ENCODE measurements at regions not wholly inside any gene's neighbourhood (a gene's known extent, or its start where the extent isn't known, plus 50 kb on each side); places are given as distances from the start of the nearest gene placed in this dataset.

DNA sequence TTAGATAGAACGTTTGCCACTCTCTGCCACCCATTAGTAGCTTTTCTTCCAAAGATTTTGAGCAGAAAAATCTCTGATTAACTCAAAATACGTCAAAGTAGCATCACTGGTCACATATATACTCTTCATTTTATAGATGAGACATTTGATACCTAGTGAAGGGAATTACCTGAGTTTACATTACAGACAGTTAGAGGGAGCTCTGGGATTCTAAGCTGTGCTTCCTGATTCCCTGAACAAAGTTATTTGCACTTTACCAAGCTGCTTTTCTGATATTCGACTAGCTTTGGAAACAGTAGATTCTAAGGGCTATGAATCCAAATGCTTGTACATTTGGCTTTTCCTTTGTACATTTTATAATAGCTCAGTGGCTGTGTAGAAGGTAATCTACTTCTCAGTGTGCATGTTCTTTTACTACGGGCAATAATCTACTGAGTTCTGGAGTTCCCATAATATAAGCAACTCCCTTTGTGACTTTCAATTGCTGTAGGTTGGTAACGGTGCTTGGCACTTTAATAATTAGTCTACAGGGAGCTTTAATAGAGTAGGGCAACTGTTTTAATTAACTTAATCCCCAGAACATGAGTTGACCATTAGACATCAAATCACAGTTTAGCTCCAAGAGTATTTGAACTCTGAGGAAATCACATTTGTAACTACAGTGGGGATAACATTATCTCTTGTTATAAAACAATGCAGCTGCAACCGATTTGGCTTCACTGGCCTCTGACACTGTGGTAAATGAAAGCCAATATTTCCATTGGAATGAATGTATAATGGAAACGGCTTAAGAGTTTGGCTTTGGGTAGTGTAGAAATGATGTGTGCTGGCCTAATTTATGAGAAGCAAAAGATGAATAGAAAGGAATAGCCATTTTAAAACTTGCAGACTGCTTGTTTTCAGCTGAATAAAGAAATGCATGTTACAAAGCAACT, 1602.4 kb downstream of the STIM2 start:
- FAIRE-seq (no peak), DNase-seq (ENCODE audit: low read depth, low spot score) (no peak), ATAC-seq (no peak)
- intact Hi-C loops (cut with micrococcal nuclease; ENCODE audit: unreplicated experiment), result no loop called here
- SMC1A ChIA-PET (ENCODE audit: uncharacterized antibody, unreplicated experiment), result interaction anchor here (0.7 to 2.8 kb wide), 7 partner anchors 10 to 237 kb away, joined by 3 to 13 read pairs (median 3); no protein-coding TSS in a partner anchor
- RAD21 ChIA-PET (ENCODE audit: unreplicated experiment), result interaction anchor here (0.9 kb wide), 1 partner anchor 77 kb away, joined by 3 read pairs; no protein-coding TSS in a partner anchor
- no peak for TF ChIP-seq SRF (IDR thresholded peaks at IDR 0.05; ENCODE audit: low read depth in 2 of 2, low read length in 2 of 2)
- Histone ChIP-seq H3K79me2 (ENCODE audit: control insufficient read depth, insufficient read depth, low read length) (no peaks in the 10 kb centered on the region), H3K27me3 (replicated peaks in 1 of 2; ENCODE audit: control insufficient read depth in 2 of 2, insufficient read depth in 2 of 2, low read length in 1 of 2) (no peaks in the 10 kb centered on the region), H3K27ac (ENCODE audit: control insufficient read depth, insufficient read depth) (no peak overlapping the region), H3K4me1 (ENCODE audit: control insufficient read depth, insufficient read depth, low read length) (no peaks in the 10 kb centered on the region), H3K9ac (ENCODE audit: control insufficient read depth, insufficient read depth, low read length) (no peak overlapping the region), H3K9me3 (replicated peaks; ENCODE audit: control insufficient read depth, insufficient read depth, low read length) (no peaks in the 10 kb centered on the region), H3K4me2 (ENCODE audit: control insufficient read depth, insufficient read depth) (no peak overlapping the region), H3K36me3 (ENCODE audit: control insufficient read depth in 2 of 2, insufficient read depth in 2 of 2, low read length in 1 of 2) (no peaks in the 10 kb centered on the region), H4K20me1 (ENCODE audit: control insufficient read depth, insufficient read depth) (no peaks in the 10 kb centered on the region), H2AFZ (ENCODE audit: control insufficient read depth, low read depth, low read length) (no peak overlapping the region), H3K4me3 (no peak overlapping the region)
- BruUV-seq (replicated peaks), result no TSS peak
- CTCF ChIA-PET, result interaction anchor here (0.7 to 1.5 kb wide), 4 partner anchors 10 to 237 kb away, joined by 3 to 4 read pairs (median 4); no protein-coding TSS in a partner anchor
- in situ Hi-C loops (cut with MboI), result no loop called here
- under 1% methylated on average over 7 of the region's 7 CpGs for WGBS (ENCODE audit: insufficient coverage, insufficient replicate concordance, low lambda C conversion rate, missing lambda C conversion rate)
- POLR2A ChIA-PET, result no interaction called here

DNA sequence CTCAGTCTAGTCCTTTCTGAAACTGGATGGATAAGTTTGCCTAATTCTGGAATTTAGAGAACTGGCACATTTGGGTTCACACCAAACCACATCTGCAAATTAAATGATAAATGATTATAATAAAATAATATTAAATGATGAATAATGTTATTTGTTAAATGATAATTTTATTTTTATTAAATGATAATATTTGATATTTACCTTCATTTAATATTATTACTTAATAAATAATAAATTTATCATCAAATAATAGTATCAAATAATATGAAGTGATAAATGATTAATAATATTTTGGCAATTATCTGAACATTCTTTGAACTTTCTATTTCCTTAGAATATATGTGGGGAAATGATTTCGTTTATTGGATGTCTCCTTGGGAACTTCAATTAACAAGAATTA, 1604.2 kb downstream of the STIM2 start:
- BruUV-seq (replicated peaks), result no TSS peak
- Histone ChIP-seq H3K27me3 (replicated peaks in 1 of 2; ENCODE audit: control insufficient read depth in 2 of 2, insufficient read depth in 2 of 2, low read length in 1 of 2) (no peaks in the 10 kb centered on the region), H3K4me3 (no peak overlapping the region), H3K9me3 (replicated peaks; ENCODE audit: control insufficient read depth, insufficient read depth, low read length) (no peaks in the 10 kb centered on the region), H3K36me3 (ENCODE audit: control insufficient read depth in 2 of 2, insufficient read depth in 2 of 2, low read length in 1 of 2) (no peaks in the 10 kb centered on the region), H3K27ac (ENCODE audit: control insufficient read depth, insufficient read depth) (no peak overlapping the region), H2AFZ (ENCODE audit: control insufficient read depth, low read depth, low read length) (no peak overlapping the region), H3K4me2 (ENCODE audit: control insufficient read depth, insufficient read depth) (no peak overlapping the region), H3K4me1 (ENCODE audit: control insufficient read depth, insufficient read depth, low read length) (no peaks in the 10 kb centered on the region), H3K79me2 (ENCODE audit: control insufficient read depth, insufficient read depth, low read length) (no peaks in the 10 kb centered on the region), H4K20me1 (ENCODE audit: control insufficient read depth, insufficient read depth) (no peaks in the 10 kb centered on the region), H3K9ac (ENCODE audit: control insufficient read depth, insufficient read depth, low read length) (no peak overlapping the region)
- FAIRE-seq, result no peak
- no peak for ATAC-seq
- ChIA-PET RAD21 (ENCODE audit: unreplicated experiment) (no interaction called here), CTCF (interaction anchor here (1.1 kb wide), 1 partner anchor 9 kb away, joined by 3 read pairs; no protein-coding TSS in a partner anchor), POLR2A (interaction anchor here (1.0 kb wide), 1 partner anchor 14 kb away, joined by 3 read pairs; no protein-coding TSS in a partner anchor), SMC1A (ENCODE audit: uncharacterized antibody, unreplicated experiment) (no interaction called here)
- intact Hi-C loops (cut with micrococcal nuclease; ENCODE audit: unreplicated experiment), result no loop called here
- 0% methylated on average over 1 of the region's 1 CpG for WGBS (ENCODE audit: insufficient coverage, insufficient replicate concordance, low lambda C conversion rate, missing lambda C conversion rate)
- TF ChIP-seq CBX5 (IDR thresholded peaks at IDR 0.05; ENCODE audit: low read depth) (no peak), PAX8 (IDR thresholded peaks at IDR 0.05) (no peak), NR2C2 (IDR thresholded peaks at IDR 0.05; ENCODE audit: borderline replicate concordance, control insufficient read depth, insufficient read length, low read depth) (no peak), TCF3 (IDR thresholded peaks at IDR 0.05; ENCODE audit: borderline replicate concordance, insufficient read depth, low read depth, low read length) (no peak), SIN3A (IDR thresholded peaks at IDR 0.05; ENCODE audit: low read depth, low read length) (no peak), SREBF1 (IDR thresholded peaks at IDR 0.05; ENCODE audit: low read length) (no peak), FOS (IDR thresholded peaks at IDR 0.05; ENCODE audit: borderline replicate concordance, extremely low read depth, insufficient read length) (no peak), SPI1 (IDR thresholded peaks at IDR 0.05; ENCODE audit: borderline replicate concordance, insufficient read depth, low read depth, low read length) (no peak), TARDBP (IDR thresholded peaks at IDR 0.05; ENCODE audit: borderline replicate concordance) (no peak), NBN (IDR thresholded peaks at IDR 0.05) (no peak)
- TF ChIP-seq, protein P1, sequence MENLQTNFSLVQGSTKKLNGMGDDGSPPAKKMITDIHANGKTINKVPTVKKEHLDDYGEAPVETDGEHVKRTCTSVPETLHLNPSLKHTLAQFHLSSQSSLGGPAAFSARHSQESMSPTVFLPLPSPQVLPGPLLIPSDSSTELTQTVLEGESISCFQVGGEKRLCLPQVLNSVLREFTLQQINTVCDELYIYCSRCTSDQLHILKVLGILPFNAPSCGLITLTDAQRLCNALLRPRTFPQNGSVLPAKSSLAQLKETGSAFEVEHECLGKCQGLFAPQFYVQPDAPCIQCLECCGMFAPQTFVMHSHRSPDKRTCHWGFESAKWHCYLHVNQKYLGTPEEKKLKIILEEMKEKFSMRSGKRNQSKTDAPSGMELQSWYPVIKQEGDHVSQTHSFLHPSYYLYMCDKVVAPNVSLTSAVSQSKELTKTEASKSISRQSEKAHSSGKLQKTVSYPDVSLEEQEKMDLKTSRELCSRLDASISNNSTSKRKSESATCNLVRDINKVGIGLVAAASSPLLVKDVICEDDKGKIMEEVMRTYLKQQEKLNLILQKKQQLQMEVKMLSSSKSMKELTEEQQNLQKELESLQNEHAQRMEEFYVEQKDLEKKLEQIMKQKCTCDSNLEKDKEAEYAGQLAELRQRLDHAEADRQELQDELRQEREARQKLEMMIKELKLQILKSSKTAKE (IDR thresholded peaks at IDR 0.05; ENCODE audit: low read depth, poor library complexity, severe bottlenecking), result no peak
- TF ChIP-seq, protein P2, sequence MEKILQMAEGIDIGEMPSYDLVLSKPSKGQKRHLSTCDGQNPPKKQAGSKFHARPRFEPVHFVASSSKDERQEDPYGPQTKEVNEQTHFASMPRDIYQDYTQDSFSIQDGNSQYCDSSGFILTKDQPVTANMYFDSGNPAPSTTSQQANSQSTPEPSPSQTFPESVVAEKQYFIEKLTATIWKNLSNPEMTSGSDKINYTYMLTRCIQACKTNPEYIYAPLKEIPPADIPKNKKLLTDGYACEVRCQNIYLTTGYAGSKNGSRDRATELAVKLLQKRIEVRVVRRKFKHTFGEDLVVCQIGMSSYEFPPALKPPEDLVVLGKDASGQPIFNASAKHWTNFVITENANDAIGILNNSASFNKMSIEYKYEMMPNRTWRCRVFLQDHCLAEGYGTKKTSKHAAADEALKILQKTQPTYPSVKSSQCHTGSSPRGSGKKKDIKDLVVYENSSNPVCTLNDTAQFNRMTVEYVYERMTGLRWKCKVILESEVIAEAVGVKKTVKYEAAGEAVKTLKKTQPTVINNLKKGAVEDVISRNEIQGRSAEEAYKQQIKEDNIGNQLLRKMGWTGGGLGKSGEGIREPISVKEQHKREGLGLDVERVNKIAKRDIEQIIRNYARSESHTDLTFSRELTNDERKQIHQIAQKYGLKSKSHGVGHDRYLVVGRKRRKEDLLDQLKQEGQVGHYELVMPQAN (conservative IDR thresholded peaks at IDR 0.05), result no peak
- in situ Hi-C loops (cut with MboI), result no loop called here
- no peak for DNase-seq (ENCODE audit: low read depth, low spot score)

Data from GM12878 (cell line).